ENCODE measurements at regions not wholly inside any gene's neighbourhood (a gene's known extent, or its start where the extent isn't known, plus 50 kb on each side); places are given as distances from the start of the nearest gene placed in this dataset.

- no peak for ATAC-seq
These were observed 813.4 kb downstream of the MTRR start for GRCh38 chr5:8682381-8682780.

GRCh38 chr5:8683496-8683895 lies 814.5 kb downstream of the MTRR start:
- no peak for TF ChIP-seq ZC3H10 (CRISPR knock-in tag; IDR thresholded peaks at IDR 0.05)
- TF ChIP-seq ZNF70 (CRISPR knock-in tag; IDR thresholded peaks at IDR 0.05): no peak
- TF ChIP-seq ZFP3 (CRISPR knock-in tag; IDR thresholded peaks at IDR 0.05): no peak
- no peak for TF ChIP-seq BACH2 (CRISPR knock-in tag; IDR thresholded peaks at IDR 0.05; ENCODE audit: borderline replicate concordance)
- TF ChIP-seq CSDC2 (CRISPR knock-in tag; IDR thresholded peaks at IDR 0.05): no peak
- no peak for TF ChIP-seq ARNTL (CRISPR knock-in tag; IDR thresholded peaks at IDR 0.05; ENCODE audit: borderline replicate concordance, low read depth)
- no peak for TF ChIP-seq TOX (CRISPR knock-in tag; IDR thresholded peaks at IDR 0.05; ENCODE audit: borderline replicate concordance)
- TF ChIP-seq TCF4 (CRISPR knock-in tag; IDR thresholded peaks at IDR 0.05; ENCODE audit: borderline replicate concordance): no peak
- TF ChIP-seq OSR1 (CRISPR knock-in tag; IDR thresholded peaks at IDR 0.05): no peak
- ATAC-seq: no peak

More at GRCh38 chr5:8682381-8682780, 813.4 kb downstream of the MTRR start:
- no peak for TF ChIP-seq RARB (CRISPR knock-in tag; IDR thresholded peaks at IDR 0.05)
- no peak for TF ChIP-seq TCF4 (CRISPR knock-in tag; IDR thresholded peaks at IDR 0.05; ENCODE audit: borderline replicate concordance)
- TF ChIP-seq GLIS3 (CRISPR knock-in tag; IDR thresholded peaks at IDR 0.05): no peak
- no peak for TF ChIP-seq CSRNP3 (CRISPR knock-in tag; IDR thresholded peaks at IDR 0.05)
- TF ChIP-seq ZNF8 (CRISPR knock-in tag; IDR thresholded peaks at IDR 0.05): no peak
- no peak for TF ChIP-seq ZNF70 (CRISPR knock-in tag; IDR thresholded peaks at IDR 0.05)
- no peak for TF ChIP-seq BACH2 (CRISPR knock-in tag; IDR thresholded peaks at IDR 0.05; ENCODE audit: borderline replicate concordance)
- TF ChIP-seq ZC3H10 (CRISPR knock-in tag; IDR thresholded peaks at IDR 0.05): no peak
- TF ChIP-seq PATZ1 (CRISPR knock-in tag; IDR thresholded peaks at IDR 0.05; ENCODE audit: borderline replicate concordance): no peak
- TF ChIP-seq POU6F1 (CRISPR knock-in tag; IDR thresholded peaks at IDR 0.05; ENCODE audit: borderline replicate concordance, low read depth): no peak
- no peak for TF ChIP-seq ARNTL (CRISPR knock-in tag; IDR thresholded peaks at IDR 0.05; ENCODE audit: borderline replicate concordance, low read depth)

- TF ChIP-seq ARNTL (CRISPR knock-in tag; IDR thresholded peaks at IDR 0.05; ENCODE audit: borderline replicate concordance, low read depth) (no peak), PATZ1 (CRISPR knock-in tag; IDR thresholded peaks at IDR 0.05; ENCODE audit: borderline replicate concordance) (no peak), SNAI2 (CRISPR knock-in tag; IDR thresholded peaks at IDR 0.05) (no peak), ZNF70 (CRISPR knock-in tag; IDR thresholded peaks at IDR 0.05) (no peak), ZC3H10 (CRISPR knock-in tag; IDR thresholded peaks at IDR 0.05) (no peak), GLIS3 (CRISPR knock-in tag; IDR thresholded peaks at IDR 0.05) (no peak), TOX (CRISPR knock-in tag; IDR thresholded peaks at IDR 0.05; ENCODE audit: borderline replicate concordance) (no peak), PPARA (CRISPR knock-in tag; IDR thresholded peaks at IDR 0.05; ENCODE audit: borderline replicate concordance) (no peak), ZFP3 (CRISPR knock-in tag; IDR thresholded peaks at IDR 0.05) (no peak), OSR1 (CRISPR knock-in tag; IDR thresholded peaks at IDR 0.05) (no peak), TSHZ2 (CRISPR knock-in tag; IDR thresholded peaks at IDR 0.05) (no peak), TCF4 (CRISPR knock-in tag; IDR thresholded peaks at IDR 0.05; ENCODE audit: borderline replicate concordance) (no peak), CSDC2 (CRISPR knock-in tag; IDR thresholded peaks at IDR 0.05) (no peak), CSRNP3 (CRISPR knock-in tag; IDR thresholded peaks at IDR 0.05) (no peak), RARB (CRISPR knock-in tag; IDR thresholded peaks at IDR 0.05) (no peak), ZNF565 (CRISPR knock-in tag; conservative IDR thresholded peaks at IDR 0.05; ENCODE audit: low read depth) (no peak)
- ATAC-seq: no peak
These were observed 816.8 kb downstream of the MTRR start for GRCh38 chr5:8685704-8686103.

All from SK-N-SH treated with all-trans-retinoic acid at 6 μM for 48 hours (cell line).